HepG2 (cell line): ENCODE measurements at regions not wholly inside any gene's neighbourhood (a gene's known extent, or its start where the extent isn't known, plus 50 kb on each side); places are given as distances from the start of the nearest gene placed in this dataset.

Source experiments
- HINFP ChIP-seq: sonication (generic); formaldehyde crosslinking; IDR thresholded peaks from 2 replicates; pipeline ENCODE4 v1.4.0; 2020; ENCODE audit warnings: low read depth, mild to moderate bottlenecking, missing genetic modification reagents
- ZNF619 ChIP-seq: sonication (generic); formaldehyde crosslinking; IDR thresholded peaks from 2 replicates; pipeline ENCODE4 v1.4.0; 2020; ENCODE audit warnings: mild to moderate bottlenecking, missing genetic modification reagents

- no peak for TF ChIP-seq HINFP (CRISPR knock-in tag)
- no peak for TF ChIP-seq ZNF619 (CRISPR knock-in tag)
Observed at GRCh38 chr20:26277339-26277738, 580.7 kb upstream of the ZNF337 start.
